HG03575 (cell line): ENCODE measurements at regions not wholly inside any gene's neighbourhood (a gene's known extent, or its start where the extent isn't known, plus 50 kb on each side); places are given as distances from the start of the nearest gene placed in this dataset.
A peak's percentile ranks its signal among the peaks of the same experiment; 100 is the strongest.
"Not testable (repeated sequence)": the region's sequence is repeated elsewhere in the genome, so short reads cannot be mapped to it uniquely, and the experiment has no call there.

ENCODE experiments used
- ATAC-seq: cut with Tn5 transposase; IDR thresholded peaks from one replicate; pipeline ENCODE4 v1.9.1; 2021; ENCODE audit not compliant: unreplicated experiment, insufficient number of reproducible peaks, low FRiP score; ENCODE audit errors: extremely low read depth

- ATAC-seq = no peak
These were observed 82.5 kb upstream of the PICALM start for GRCh38 chr11:86151174-86152005.

- ATAC-seq = no peak
These were observed 81.9 kb upstream of the PICALM start for GRCh38 chr11:86150847-86151173.

- no peak for ATAC-seq
These were observed 80.9 kb upstream of the PICALM start for GRCh38 chr11:86149792-86150191.

GRCh38 chr11:86148345-86148747, 79.5 kb upstream of the PICALM start:
- no peak for ATAC-seq

- no peak for ATAC-seq
These were observed 78.1 kb upstream of the PICALM start for GRCh38 chr11:86147004-86147403.

- ATAC-seq = no peak
These were observed 76.7 kb upstream of the PICALM start for GRCh38 chr11:86145439-86146156.

GRCh38 chr11:86144846-86145245, 76.0 kb upstream of the PICALM start:
- ATAC-seq = no peak

GRCh38 chr11:86144087-86144486, 75.2 kb upstream of the PICALM start:
- ATAC-seq = not testable (repeated sequence)

GRCh38 chr11:86143087-86144030, 74.5 kb upstream of the PICALM start:
- no peak for ATAC-seq

GRCh38 chr11:86142170-86142569, 73.3 kb upstream of the PICALM start:
- no peak for ATAC-seq

- no peak for ATAC-seq
These were observed 72.8 kb upstream of the PICALM start for GRCh38 chr11:86141727-86142126.

GRCh38 chr11:86140334-86140990, 71.6 kb upstream of the PICALM start:
- ATAC-seq = no peak

- peak; percentile 66 for ATAC-seq
These were observed 70.1 kb upstream of the PICALM start for GRCh38 chr11:86138958-86139357.

- no peak for ATAC-seq
These were observed 67.7 kb upstream of the PICALM start for GRCh38 chr11:86136538-86136937.

- ATAC-seq = no peak
These were observed 66.4 kb upstream of the PICALM start for GRCh38 chr11:86135319-86135714.

- ATAC-seq = no peak
These were observed 65.9 kb upstream of the PICALM start for GRCh38 chr11:86134580-86135318.

GRCh38 chr11:86132667-86133249, 63.9 kb upstream of the PICALM start:
- ATAC-seq = no peak
